ENCODE measurements at regions not wholly inside any gene's neighbourhood (a gene's known extent, or its start where the extent isn't known, plus 50 kb on each side); places are given as distances from the start of the nearest gene placed in this dataset.

DNA sequence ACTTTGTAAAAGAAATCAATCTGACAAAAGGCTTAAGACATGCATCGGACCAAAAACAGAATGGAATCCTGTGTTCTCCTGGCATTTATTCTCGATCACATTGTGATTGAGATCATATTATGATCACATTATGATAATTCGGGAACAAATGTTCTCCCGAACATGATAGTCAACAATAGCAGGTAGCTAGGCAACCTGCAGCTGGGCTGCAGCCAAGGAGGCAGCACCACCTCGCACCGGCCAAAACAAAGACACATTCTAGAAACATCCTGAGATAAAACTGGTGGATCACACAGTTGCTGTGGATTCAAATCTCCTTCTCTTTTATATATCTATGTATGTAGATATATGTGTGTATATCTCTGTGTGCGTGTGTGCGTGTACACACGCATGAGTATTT, 480.6 kb upstream of the CYLC2 start:
- H3K4me1 ChIP-seq (ENCODE audit: control insufficient read depth, low read length): no peaks in the 10 kb centered on the region
- no peaks in the 10 kb centered on the region for H3K36me3 ChIP-seq (ENCODE audit: control insufficient read depth, low read length)
- no peaks in the 10 kb centered on the region for H3K9me2 ChIP-seq (replicated peaks; ENCODE audit: control insufficient read depth, low read length)

DNA sequence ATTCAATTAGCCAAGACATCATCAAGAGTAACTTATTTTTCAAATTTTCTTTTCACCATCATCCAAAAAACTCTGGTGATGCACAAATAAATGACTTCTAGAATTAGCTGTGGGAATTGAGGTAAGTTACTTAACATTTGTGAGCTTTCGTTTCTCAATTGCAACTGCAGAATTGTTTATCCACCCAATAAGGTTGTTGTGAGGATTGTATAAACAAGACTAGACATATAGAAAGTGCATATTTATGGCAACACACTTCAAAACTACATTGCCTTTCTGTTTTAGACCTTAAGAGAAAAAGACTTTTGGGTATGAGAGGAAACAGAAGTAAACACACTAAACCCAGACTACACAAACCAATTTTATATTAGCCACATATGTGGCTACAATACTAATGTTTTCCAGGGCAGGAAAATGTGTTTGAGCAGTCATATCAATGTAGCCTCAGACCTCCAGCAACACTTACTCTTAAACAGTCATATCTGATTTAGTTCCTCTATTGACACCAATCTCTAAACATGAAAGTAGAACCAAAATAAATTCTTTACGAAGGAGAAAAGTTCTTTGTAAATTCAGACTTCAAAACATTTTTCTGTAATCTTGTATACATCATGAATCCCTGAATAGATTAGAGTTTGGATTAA, 488.0 kb upstream of the CYLC2 start:
- Histone ChIP-seq H3K79me2 (ENCODE audit: control insufficient read depth, low read length) (no peaks in the 10 kb centered on the region), H4K20me1 (ENCODE audit: control insufficient read depth, insufficient read depth, low read depth, low read length) (no peaks in the 10 kb centered on the region), H3K4me3 (ENCODE audit: low read length) (no peak overlapping the region), H3K9me2 (replicated peaks; ENCODE audit: control insufficient read depth, low read length) (no peaks in the 10 kb centered on the region), H3K36me3 (ENCODE audit: control insufficient read depth, low read length) (no peaks in the 10 kb centered on the region), H3K4me1 (ENCODE audit: control insufficient read depth, low read length) (no peaks in the 10 kb centered on the region), H3K27me3 (ENCODE audit: control insufficient read depth, low read length) (no peaks in the 10 kb centered on the region), H3K9me3 (ENCODE audit: control insufficient read depth, insufficient read depth, low read length) (no peaks in the 10 kb centered on the region), H3F3A (ENCODE audit: control insufficient read depth, insufficient read depth) (no peaks in the 10 kb centered on the region), H3K4me2 (ENCODE audit: low read length) (no peak overlapping the region), H3K27ac (ENCODE audit: low read depth, low read length) (no peak overlapping the region)
- TF ChIP-seq, protein P1, sequence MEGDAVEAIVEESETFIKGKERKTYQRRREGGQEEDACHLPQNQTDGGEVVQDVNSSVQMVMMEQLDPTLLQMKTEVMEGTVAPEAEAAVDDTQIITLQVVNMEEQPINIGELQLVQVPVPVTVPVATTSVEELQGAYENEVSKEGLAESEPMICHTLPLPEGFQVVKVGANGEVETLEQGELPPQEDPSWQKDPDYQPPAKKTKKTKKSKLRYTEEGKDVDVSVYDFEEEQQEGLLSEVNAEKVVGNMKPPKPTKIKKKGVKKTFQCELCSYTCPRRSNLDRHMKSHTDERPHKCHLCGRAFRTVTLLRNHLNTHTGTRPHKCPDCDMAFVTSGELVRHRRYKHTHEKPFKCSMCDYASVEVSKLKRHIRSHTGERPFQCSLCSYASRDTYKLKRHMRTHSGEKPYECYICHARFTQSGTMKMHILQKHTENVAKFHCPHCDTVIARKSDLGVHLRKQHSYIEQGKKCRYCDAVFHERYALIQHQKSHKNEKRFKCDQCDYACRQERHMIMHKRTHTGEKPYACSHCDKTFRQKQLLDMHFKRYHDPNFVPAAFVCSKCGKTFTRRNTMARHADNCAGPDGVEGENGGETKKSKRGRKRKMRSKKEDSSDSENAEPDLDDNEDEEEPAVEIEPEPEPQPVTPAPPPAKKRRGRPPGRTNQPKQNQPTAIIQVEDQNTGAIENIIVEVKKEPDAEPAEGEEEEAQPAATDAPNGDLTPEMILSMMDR (IDR thresholded peaks at IDR 0.05; ENCODE audit: low read depth, low read length, poor library complexity, severe bottlenecking): no peak
- TF ChIP-seq EZH2phosphoT487 (IDR thresholded peaks at IDR 0.05; ENCODE audit: borderline replicate concordance, low read length): no peak

More for the DNA sequence above, 480.6 kb upstream of the CYLC2 start:
- H3K9me3 ChIP-seq (ENCODE audit: control insufficient read depth, insufficient read depth, low read length): no peaks in the 10 kb centered on the region
- H3F3A ChIP-seq (ENCODE audit: control insufficient read depth, insufficient read depth): no peaks in the 10 kb centered on the region
- H3K79me2 ChIP-seq (ENCODE audit: control insufficient read depth, low read length): no peaks in the 10 kb centered on the region
- no peak overlapping the region for H3K4me2 ChIP-seq (ENCODE audit: low read length)
- H3K4me3 ChIP-seq (ENCODE audit: low read length): no peak overlapping the region
- H3K27ac ChIP-seq (ENCODE audit: low read depth, low read length): no peak overlapping the region
- H4K20me1 ChIP-seq (ENCODE audit: control insufficient read depth, insufficient read depth, low read depth, low read length): no peaks in the 10 kb centered on the region
- no peaks in the 10 kb centered on the region for H3K27me3 ChIP-seq (ENCODE audit: control insufficient read depth, low read length)
- TF ChIP-seq EZH2phosphoT487 (IDR thresholded peaks at IDR 0.05; ENCODE audit: borderline replicate concordance, low read length): no peak
- TF ChIP-seq, protein P1 (IDR thresholded peaks at IDR 0.05; ENCODE audit: low read depth, low read length, poor library complexity, severe bottlenecking): no peak

DNA sequence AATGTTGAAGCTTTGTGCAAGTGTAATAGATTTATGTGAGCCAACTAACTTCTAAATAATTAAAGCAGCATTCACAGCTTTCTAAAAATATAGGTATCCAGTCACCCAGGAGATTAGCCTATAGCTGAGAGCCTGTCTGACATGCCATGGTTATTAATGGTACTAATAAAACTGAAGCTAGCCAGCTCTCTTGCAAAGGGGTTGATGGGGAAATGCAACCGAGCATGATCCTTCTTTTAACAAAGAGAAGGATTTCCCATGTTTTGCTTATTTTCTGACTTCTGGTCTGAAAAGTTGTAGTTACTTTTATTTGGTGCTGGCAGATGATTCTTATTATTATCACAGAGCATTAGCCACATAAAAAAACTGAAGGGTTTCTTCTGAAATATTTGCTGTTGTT, 488.7 kb upstream of the CYLC2 start:
- Histone ChIP-seq H3K9me3 (ENCODE audit: control insufficient read depth, insufficient read depth, low read length) (no peaks in the 10 kb centered on the region), H3K36me3 (ENCODE audit: control insufficient read depth, low read length) (no peaks in the 10 kb centered on the region), H3K9me2 (replicated peaks; ENCODE audit: control insufficient read depth, low read length) (no peaks in the 10 kb centered on the region), H3K4me2 (ENCODE audit: low read length) (no peak overlapping the region), H3K4me3 (ENCODE audit: low read length) (no peak overlapping the region), H3K79me2 (ENCODE audit: control insufficient read depth, low read length) (no peaks in the 10 kb centered on the region), H3K4me1 (ENCODE audit: control insufficient read depth, low read length) (no peaks in the 10 kb centered on the region), H3F3A (ENCODE audit: control insufficient read depth, insufficient read depth) (no peaks in the 10 kb centered on the region), H4K20me1 (ENCODE audit: control insufficient read depth, insufficient read depth, low read depth, low read length) (no peaks in the 10 kb centered on the region), H3K27ac (ENCODE audit: low read depth, low read length) (no peak overlapping the region), H3K27me3 (ENCODE audit: control insufficient read depth, low read length) (no peaks in the 10 kb centered on the region)
- TF ChIP-seq, protein P1 (IDR thresholded peaks at IDR 0.05; ENCODE audit: low read depth, low read length, poor library complexity, severe bottlenecking): no peak
- no peak for TF ChIP-seq EZH2phosphoT487 (IDR thresholded peaks at IDR 0.05; ENCODE audit: borderline replicate concordance, low read length)

Data from DOHH2 (cell line).